ENCODE measurements at regions not wholly inside any gene's neighbourhood (a gene's known extent, or its start where the extent isn't known, plus 50 kb on each side); places are given as distances from the start of the nearest gene placed in this dataset.
"Not testable (repeated sequence)": the region's sequence is repeated elsewhere in the genome, so short reads cannot be mapped to it uniquely, and the experiment has no call there.

DNA sequence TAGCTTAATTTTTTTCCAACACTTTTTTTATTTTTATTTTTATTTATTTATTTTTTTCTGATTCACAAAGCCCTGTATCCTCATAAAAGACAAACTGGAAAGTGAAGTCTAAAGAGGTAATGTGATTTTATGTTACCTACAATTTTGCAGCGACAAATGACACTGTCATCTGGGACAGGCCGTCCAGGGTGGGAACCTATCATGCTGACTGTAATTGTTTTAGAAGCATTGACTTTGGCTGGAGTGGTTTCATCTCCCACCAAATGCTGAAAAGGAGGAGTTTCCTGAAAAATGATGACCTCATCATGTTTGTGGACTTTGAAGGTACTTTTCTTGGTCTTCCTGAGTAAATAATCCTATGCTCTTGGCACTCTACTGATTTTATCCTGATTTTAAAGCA lies 446.7 kb downstream of the FOXD4L4 start:
- TF ChIP-seq POLR2A (IDR thresholded peaks at IDR 0.05; ENCODE audit: borderline replicate concordance, extremely low read depth, insufficient read depth, insufficient read length); POLR2AphosphoS5 (IDR thresholded peaks at IDR 0.05; ENCODE audit: low read depth, low read length); EZH2phosphoT487 (IDR thresholded peaks at IDR 0.05; ENCODE audit: borderline replicate concordance); EZH2 (IDR thresholded peaks at IDR 0.05); SP1 (IDR thresholded peaks at IDR 0.05; ENCODE audit: low read depth): not testable (repeated sequence)
- TF ChIP-seq, protein P1, sequence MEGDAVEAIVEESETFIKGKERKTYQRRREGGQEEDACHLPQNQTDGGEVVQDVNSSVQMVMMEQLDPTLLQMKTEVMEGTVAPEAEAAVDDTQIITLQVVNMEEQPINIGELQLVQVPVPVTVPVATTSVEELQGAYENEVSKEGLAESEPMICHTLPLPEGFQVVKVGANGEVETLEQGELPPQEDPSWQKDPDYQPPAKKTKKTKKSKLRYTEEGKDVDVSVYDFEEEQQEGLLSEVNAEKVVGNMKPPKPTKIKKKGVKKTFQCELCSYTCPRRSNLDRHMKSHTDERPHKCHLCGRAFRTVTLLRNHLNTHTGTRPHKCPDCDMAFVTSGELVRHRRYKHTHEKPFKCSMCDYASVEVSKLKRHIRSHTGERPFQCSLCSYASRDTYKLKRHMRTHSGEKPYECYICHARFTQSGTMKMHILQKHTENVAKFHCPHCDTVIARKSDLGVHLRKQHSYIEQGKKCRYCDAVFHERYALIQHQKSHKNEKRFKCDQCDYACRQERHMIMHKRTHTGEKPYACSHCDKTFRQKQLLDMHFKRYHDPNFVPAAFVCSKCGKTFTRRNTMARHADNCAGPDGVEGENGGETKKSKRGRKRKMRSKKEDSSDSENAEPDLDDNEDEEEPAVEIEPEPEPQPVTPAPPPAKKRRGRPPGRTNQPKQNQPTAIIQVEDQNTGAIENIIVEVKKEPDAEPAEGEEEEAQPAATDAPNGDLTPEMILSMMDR (IDR thresholded peaks at IDR 0.05 in 2 of 3, conservative IDR thresholded peaks at IDR 0.05 in 1 of 3; ENCODE audit: borderline replicate concordance in 1 of 3, insufficient read depth in 1 of 3, low read depth in 2 of 3, low read length in 2 of 3), result not testable (repeated sequence)
- TF ChIP-seq, protein P2, sequence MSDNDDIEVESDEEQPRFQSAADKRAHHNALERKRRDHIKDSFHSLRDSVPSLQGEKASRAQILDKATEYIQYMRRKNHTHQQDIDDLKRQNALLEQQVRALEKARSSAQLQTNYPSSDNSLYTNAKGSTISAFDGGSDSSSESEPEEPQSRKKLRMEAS (IDR thresholded peaks at IDR 0.05), result not testable (repeated sequence)
